LNCaP clone FGC (cell line): ENCODE measurements at regions not wholly inside any gene's neighbourhood (a gene's known extent, or its start where the extent isn't known, plus 50 kb on each side); places are given as distances from the start of the nearest gene placed in this dataset.
"Not testable (repeated sequence)": the region's sequence is repeated elsewhere in the genome, so short reads cannot be mapped to it uniquely, and the experiment has no call there.

ENCODE experiments used
- DNase-seq: peaks from one replicate; pipeline ENCODE4 v3.0.0-alpha.2; 2011; ENCODE audit warnings: low read depth
- H3K4me3 ChIP-seq: 2 replicates; pipeline ENCODE4 v1.5.1; 2011; ENCODE audit warnings: mild to moderate bottlenecking, low read depth, low read length, control low read depth
- TF ChIP-seq, protein P1 (sequence below): IDR thresholded peaks from 2 replicates; pipeline ENCODE4 v1.5.1; 2012; ENCODE audit warnings: mild to moderate bottlenecking; ENCODE audit not compliant: control insufficient read depth, insufficient read depth; ENCODE audit errors: extremely low read depth

DNA sequence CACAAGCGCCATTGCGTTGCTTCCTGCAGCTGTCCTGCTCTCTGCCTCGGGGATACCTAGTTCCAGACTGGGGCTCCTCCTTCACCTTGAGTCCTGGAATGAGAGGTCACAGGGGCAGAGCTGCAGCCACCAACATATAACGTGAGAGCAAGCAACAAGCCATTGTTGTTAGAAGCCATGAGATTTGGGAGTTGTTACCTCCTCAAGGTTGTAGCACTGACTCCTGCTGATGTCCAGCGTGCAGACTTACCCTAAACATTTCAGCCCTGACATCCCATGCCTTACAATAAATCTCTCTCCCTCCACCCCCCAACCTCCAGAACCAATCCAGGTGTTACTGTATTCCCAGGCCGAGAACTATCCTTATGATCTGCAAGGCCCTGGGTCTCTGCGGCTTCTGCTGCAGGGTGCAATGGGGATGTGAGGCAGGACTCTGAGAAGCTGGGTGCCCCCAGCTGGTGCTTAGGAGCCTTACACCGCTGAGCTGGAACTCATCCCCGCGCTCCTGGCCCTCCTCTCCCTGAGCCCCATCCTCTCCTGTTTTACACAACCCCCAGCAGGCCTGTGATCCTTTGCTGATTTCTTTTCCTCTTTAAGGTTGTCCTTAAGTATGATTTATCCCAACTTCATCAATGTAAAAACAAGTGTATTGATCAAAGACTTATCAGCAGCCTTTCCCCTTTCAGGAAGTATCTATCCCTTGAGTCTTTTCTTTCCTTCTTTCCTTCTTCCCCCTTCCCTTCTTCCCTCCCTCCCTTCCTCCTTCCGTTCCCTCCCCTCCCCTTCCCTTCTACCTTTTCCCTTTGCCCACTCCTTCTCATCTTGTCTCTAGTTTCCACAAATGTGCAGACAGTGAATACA, 84.2 kb upstream of the ABHD2 start:
- no peak for DNase-seq
- TF ChIP-seq, protein P1, sequence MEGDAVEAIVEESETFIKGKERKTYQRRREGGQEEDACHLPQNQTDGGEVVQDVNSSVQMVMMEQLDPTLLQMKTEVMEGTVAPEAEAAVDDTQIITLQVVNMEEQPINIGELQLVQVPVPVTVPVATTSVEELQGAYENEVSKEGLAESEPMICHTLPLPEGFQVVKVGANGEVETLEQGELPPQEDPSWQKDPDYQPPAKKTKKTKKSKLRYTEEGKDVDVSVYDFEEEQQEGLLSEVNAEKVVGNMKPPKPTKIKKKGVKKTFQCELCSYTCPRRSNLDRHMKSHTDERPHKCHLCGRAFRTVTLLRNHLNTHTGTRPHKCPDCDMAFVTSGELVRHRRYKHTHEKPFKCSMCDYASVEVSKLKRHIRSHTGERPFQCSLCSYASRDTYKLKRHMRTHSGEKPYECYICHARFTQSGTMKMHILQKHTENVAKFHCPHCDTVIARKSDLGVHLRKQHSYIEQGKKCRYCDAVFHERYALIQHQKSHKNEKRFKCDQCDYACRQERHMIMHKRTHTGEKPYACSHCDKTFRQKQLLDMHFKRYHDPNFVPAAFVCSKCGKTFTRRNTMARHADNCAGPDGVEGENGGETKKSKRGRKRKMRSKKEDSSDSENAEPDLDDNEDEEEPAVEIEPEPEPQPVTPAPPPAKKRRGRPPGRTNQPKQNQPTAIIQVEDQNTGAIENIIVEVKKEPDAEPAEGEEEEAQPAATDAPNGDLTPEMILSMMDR = no peak; the same call in 1 of the 2 replicates
- H3K4me3 ChIP-seq = no peak overlapping the region

DNA sequence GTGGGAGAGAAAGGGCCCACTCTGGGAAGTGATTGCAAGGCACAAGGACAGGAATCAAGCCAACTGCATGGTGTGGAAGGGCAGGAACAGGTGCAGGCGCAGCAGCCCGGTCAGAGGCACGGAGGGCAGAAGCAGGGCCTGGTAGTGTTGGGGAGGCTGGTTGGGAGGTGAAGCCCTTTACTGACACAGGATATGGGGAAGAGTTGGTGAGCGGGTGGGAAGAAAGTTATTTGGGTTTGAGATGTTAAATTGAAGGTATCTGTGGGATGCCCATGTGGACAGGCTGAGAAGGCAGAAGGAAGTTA, 83.6 kb upstream of the ABHD2 start:
- TF ChIP-seq, protein P1 = no peak
- DNase-seq = no peak
- no peak overlapping the region for H3K4me3 ChIP-seq

- not testable (repeated sequence) for DNase-seq
Measured at GRCh38 chr15:89007527-89007926, 80.7 kb upstream of the ABHD2 start.

DNA sequence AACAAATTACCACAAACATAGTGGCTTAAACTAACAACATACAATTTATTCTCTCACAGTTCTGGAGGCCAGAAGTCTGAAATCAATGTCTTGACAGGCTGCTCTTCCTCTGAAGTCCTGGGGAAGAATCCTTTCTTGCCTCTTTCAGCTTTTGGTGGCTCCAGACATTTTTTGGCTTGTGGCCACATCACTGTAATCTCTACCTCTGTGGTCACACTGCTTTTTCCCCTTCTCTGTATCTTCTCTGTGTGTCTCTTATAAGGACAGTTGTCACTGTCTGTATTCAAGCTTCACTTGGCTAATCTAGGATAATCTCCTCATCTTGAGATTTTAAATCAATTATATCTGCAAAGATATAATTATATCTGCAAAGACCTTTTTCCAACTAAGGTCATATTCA, 80.3 kb upstream of the ABHD2 start:
- TF ChIP-seq, protein P1 = no peak
- H3K4me3 ChIP-seq = no peak overlapping the region
- no peak for DNase-seq

More at GRCh38 chr15:89007527-89007926, 80.7 kb upstream of the ABHD2 start:
- H3K4me3 ChIP-seq = not testable (repeated sequence)

DNA sequence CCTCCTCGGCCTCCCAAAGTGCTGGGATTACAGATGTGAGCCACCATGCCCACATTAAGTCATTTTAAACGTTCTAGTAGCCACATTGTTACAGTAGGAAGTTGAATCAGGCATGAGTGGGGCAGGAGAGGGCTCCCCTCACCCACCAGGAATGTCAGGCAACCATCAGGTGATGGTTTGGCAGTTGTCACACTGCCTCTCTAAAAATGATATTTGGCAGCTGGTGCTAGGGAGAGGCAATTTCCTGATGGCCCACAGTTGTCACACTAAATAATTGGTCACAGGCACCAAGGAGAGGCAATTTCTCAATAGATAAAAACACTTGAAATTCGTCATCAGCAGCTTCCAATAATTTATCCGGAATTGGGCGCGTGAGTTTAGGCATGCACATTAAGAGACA, 79.2 kb upstream of the ABHD2 start:
- TF ChIP-seq, protein P1 = no peak
- DNase-seq = no peak
- no peak overlapping the region for H3K4me3 ChIP-seq

- TF ChIP-seq, protein P1 = no peak
- no peak for DNase-seq
- no peak overlapping the region for H3K4me3 ChIP-seq
Measured at GRCh38 chr15:89015412-89016097, 72.7 kb upstream of the ABHD2 start.

- DNase-seq = no peak
- H3K4me3 ChIP-seq = no peak overlapping the region
Measured at GRCh38 chr15:89016549-89017041, 71.7 kb upstream of the ABHD2 start.

More at GRCh38 chr15:89016549-89017041, 71.7 kb upstream of the ABHD2 start:
- TF ChIP-seq, protein P1 = no peak
